Lung (tissue), 11 donors: ENCODE measurements at regions not wholly inside any gene's neighbourhood (a gene's known extent, or its start where the extent isn't known, plus 50 kb on each side); places are given as distances from the start of the nearest gene placed in this dataset.
A peak's percentile ranks its signal among the peaks of the same experiment; 100 is the strongest.

Experiments used
- ATAC-seq: fragments of 200-7000 bp; cut with Tn5 transposase; one replicate; pipeline ENCODE4 v1.9.1; 2020; ENCODE audit warnings: moderate number of reproducible peaks; ENCODE audit not compliant: insufficient read depth, low FRiP score
- DNase-seq, 3 donors: peaks; one replicate each; pipeline ENCODE4 v3.0.0-alpha.2; 2013 to 2017
- H3K27ac ChIP-seq, 2 donors: one replicate each; pipeline ENCODE4 v1.5.1; 2013; ENCODE audit warnings: mild to moderate bottlenecking in 2 of 2, moderate library complexity in 2 of 2, control low read depth in 1 of 2, inconsistent platforms in 1 of 2, low read depth in 1 of 2, low read length in 1 of 2
- H3K27me3 ChIP-seq, 3 donors: one replicate each; pipeline ENCODE4 v1.5.1; 2013; ENCODE audit warnings: low read length in 2 of 3; ENCODE audit not compliant: control insufficient read depth in 3 of 3, insufficient read depth in 3 of 3
- H3K36me3 ChIP-seq, 4 donors: one replicate each; pipeline ENCODE4 v1.5.1; 2013; ENCODE audit warnings: low read length in 4 of 4, mild to moderate bottlenecking in 1 of 4, moderate library complexity in 1 of 4; ENCODE audit not compliant: control insufficient read depth in 4 of 4, insufficient read depth in 4 of 4
- H3K4me1 ChIP-seq, 5 donors: one replicate each; pipeline ENCODE4 v1.5.1; 2013; ENCODE audit warnings: low read length in 5 of 5, mild to moderate bottlenecking in 2 of 5, moderate library complexity in 1 of 5; ENCODE audit not compliant: control insufficient read depth in 5 of 5, insufficient read depth in 5 of 5
- H3K4me3 ChIP-seq: one replicate; pipeline ENCODE4 v1.5.1; 2013; ENCODE audit warnings: mild to moderate bottlenecking, control low read depth, moderate library complexity
- H3K9ac ChIP-seq, 2 donors: one replicate each; pipeline ENCODE4 v1.5.1; 2013; ENCODE audit warnings: low read length in 2 of 2, control low read depth in 1 of 2; ENCODE audit not compliant: insufficient read depth in 1 of 2
- H3K9me3 ChIP-seq, 4 donors: one replicate each; pipeline ENCODE4 v1.5.1; 2013; ENCODE audit warnings: low read length in 3 of 4, mild to moderate bottlenecking in 1 of 4, moderate library complexity in 1 of 4; ENCODE audit not compliant: control insufficient read depth in 4 of 4, insufficient read depth in 3 of 4
- CTCF ChIP-seq: IDR thresholded peaks from 2 replicates; pipeline ENCODE4 v1.5.1; 2012; ENCODE audit warnings: mild to moderate bottlenecking; ENCODE audit errors: control extremely low read depth, extremely low read depth
- WGBS, 2 donors: extraction: QIAGEN DNeasy Blood & Tissue Kit; methylation state at CpG; one replicate each; pipeline ENCODE4 v1.1.7; 2013; 5-methylcytosine and 5-hydroxymethylcytosine counted together
- donor health status: control.
- donor health status: control.
- donor health status: Bipolar disorder and iron deficiency.
- donor health status: healthy.
- donor health status: DM: yes; HTN: yes; CAD: no.

- DNase-seq (peak; percentile 47 to 55 (median 53)), ATAC-seq (no peak)
- Histone ChIP-seq H3K36me3 (no peaks in the 10 kb centered on the region), H3K4me1 (peaks cover 0 to 6% (median 0%) of the 10 kb centered on the region in 5 donors), H3K27ac (no peak overlapping the region), H3K4me3 (no peak overlapping the region), H3K9me3 (peaks cover 0 to under 1% (median 0%) of the 10 kb centered on the region in 4 donors), H3K27me3 (peaks cover 0 to 16% (median 3%) of the 10 kb centered on the region in 3 donors), H3K9ac (peak overlapping the region in 1 of 2 donors; percentile 72)
- WGBS, 2 donors = 2 to 10% methylated on average over 33 of the region's 33 CpGs
- no peak for TF ChIP-seq CTCF
These were observed 224.2 kb downstream of the STIM2 start for GRCh38 chr4:27084685-27085361.

GRCh38 chr4:27085396-27085795 is 224.8 kb downstream of the STIM2 start:
- 42 to 60% methylated on average over 7 of the region's 7 CpGs for whole genome bisulfite sequencing, 2 donors
- TF ChIP-seq CTCF = no peak
- ATAC-seq = no peak
- Histone ChIP-seq H3K9ac (no peak overlapping the region), H3K27me3 (peaks cover 2 to 18% (median 3%) of the 10 kb centered on the region in 3 donors), H3K36me3 (no peaks in the 10 kb centered on the region), H3K4me1 (peaks cover 0 to 6% (median 0%) of the 10 kb centered on the region in 5 donors), H3K27ac (no peak overlapping the region), H3K4me3 (no peak overlapping the region), H3K9me3 (peaks cover 0 to 3% (median 0%) of the 10 kb centered on the region in 4 donors)
- no peak for DNase-seq

GRCh38 chr4:27087306-27088045 is 226.8 kb downstream of the STIM2 start:
- H3K36me3 ChIP-seq = no peaks in the 10 kb centered on the region
- H3K9ac ChIP-seq = no peak overlapping the region
- H3K9me3 ChIP-seq = peaks cover 0 to 3% (median 0%) of the 10 kb centered on the region in 4 donors
- H3K27ac ChIP-seq = no peak overlapping the region
- H3K4me1 ChIP-seq = peaks cover 0 to 6% (median 0%) of the 10 kb centered on the region in 5 donors
- H3K4me3 ChIP-seq = no peak overlapping the region
- ATAC-seq (no peak), DNase-seq (no peak)
- H3K27me3 ChIP-seq = peaks cover 3 to 20% (median 3%) of the 10 kb centered on the region in 3 donors
- WGBS, 2 donors = 92 to 94% methylated on average over 8 of the region's 8 CpGs
- no peak for TF ChIP-seq CTCF
